Vagina (tissue), 2 donors: ENCODE measurements at regions not wholly inside any gene's neighbourhood (a gene's known extent, or its start where the extent isn't known, plus 50 kb on each side); places are given as distances from the start of the nearest gene placed in this dataset.

Source experiments
- POLR2A ChIP-seq, 2 donors: fragments of 450-650 bp; IDR thresholded peaks; one replicate each; pipeline ENCODE4 v1.6.1; 2017; ENCODE audit warnings: antibody characterized with exemption in 2 of 2, mild to moderate bottlenecking in 2 of 2, moderate library complexity in 2 of 2
- POLR2AphosphoS5 ChIP-seq, 2 donors: sonication (generic); formaldehyde crosslinking; IDR thresholded peaks; one replicate each; pipeline ENCODE4 v1.9.0; 2017; ENCODE audit warnings: antibody characterized with exemption in 2 of 2, mild to moderate bottlenecking in 2 of 2, low read depth in 1 of 2; ENCODE audit not compliant: insufficient read depth in 1 of 2
- TF ChIP-seq, protein P1 (sequence below), 3 experiments: fragments of 450-650 bp in 2 of 3; fragments of 200-600 bp in 1 of 3; sonication (generic) in 1 of 3; IDR thresholded peaks; one replicate each; pipeline ENCODE4 v1.5.1; 2017 to 2019; ENCODE audit warnings: antibody characterized with exemption in 3 of 3, mild to moderate bottlenecking in 2 of 3, moderate library complexity in 2 of 3

DNA sequence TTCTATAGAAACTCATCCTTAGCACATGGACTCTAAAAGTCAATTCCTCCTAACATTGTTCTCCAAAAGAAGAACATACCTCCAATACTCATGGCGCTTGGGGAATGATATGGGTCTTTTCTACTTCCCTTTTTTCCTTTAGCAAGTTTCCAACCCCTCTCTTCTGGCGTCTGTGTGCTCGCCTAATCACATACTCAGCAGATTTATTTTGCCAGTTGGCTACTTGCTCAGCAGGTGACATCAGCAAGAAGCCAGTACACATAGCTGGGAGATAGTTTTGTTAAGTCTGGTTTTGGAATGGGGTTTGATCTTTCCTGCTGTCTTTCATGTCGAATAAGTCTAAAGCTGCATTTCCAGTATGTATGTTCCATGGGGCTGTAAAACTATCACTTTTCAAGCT, 193.8 kb downstream of the POM121L12 start:
- TF ChIP-seq, protein P1, sequence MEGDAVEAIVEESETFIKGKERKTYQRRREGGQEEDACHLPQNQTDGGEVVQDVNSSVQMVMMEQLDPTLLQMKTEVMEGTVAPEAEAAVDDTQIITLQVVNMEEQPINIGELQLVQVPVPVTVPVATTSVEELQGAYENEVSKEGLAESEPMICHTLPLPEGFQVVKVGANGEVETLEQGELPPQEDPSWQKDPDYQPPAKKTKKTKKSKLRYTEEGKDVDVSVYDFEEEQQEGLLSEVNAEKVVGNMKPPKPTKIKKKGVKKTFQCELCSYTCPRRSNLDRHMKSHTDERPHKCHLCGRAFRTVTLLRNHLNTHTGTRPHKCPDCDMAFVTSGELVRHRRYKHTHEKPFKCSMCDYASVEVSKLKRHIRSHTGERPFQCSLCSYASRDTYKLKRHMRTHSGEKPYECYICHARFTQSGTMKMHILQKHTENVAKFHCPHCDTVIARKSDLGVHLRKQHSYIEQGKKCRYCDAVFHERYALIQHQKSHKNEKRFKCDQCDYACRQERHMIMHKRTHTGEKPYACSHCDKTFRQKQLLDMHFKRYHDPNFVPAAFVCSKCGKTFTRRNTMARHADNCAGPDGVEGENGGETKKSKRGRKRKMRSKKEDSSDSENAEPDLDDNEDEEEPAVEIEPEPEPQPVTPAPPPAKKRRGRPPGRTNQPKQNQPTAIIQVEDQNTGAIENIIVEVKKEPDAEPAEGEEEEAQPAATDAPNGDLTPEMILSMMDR (IDR thresholded peaks at IDR 0.05) = no peak
- TF ChIP-seq POLR2A (IDR thresholded peaks at IDR 0.05) = no peak
- TF ChIP-seq POLR2AphosphoS5 (IDR thresholded peaks at IDR 0.05; ENCODE audit: insufficient read depth in 1 of 2, low read depth in 1 of 2) = no peak
